HS-5 (cell line): ENCODE measurements at regions not wholly inside any gene's neighbourhood (a gene's known extent, or its start where the extent isn't known, plus 50 kb on each side); places are given as distances from the start of the nearest gene placed in this dataset.
A peak's percentile ranks its signal among the peaks of the same experiment; 100 is the strongest.
"Not testable (repeated sequence)": the region's sequence is repeated elsewhere in the genome, so short reads cannot be mapped to it uniquely, and the experiment has no call there.

Experiments used
- DNase-seq: peaks from one replicate; pipeline ENCODE4 v3.0.0-alpha.2; 2012; ENCODE audit warnings: low read depth

GRCh38 chrX:143935601-143936000 lies 51.7 kb downstream of the UBE2NL start:
- no peak for DNase-seq

- no peak for DNase-seq
Measured at GRCh38 chrX:143940119-143940518, 56.2 kb downstream of the UBE2NL start.

GRCh38 chrX:143945171-143945570 lies 61.3 kb downstream of the UBE2NL start:
- DNase-seq, result no peak

- no peak for DNase-seq
Measured at GRCh38 chrX:143964549-143964948, 80.7 kb downstream of the UBE2NL start.

GRCh38 chrX:143988356-143988755 lies 104.5 kb downstream of the UBE2NL start:
- DNase-seq, result no peak

GRCh38 chrX:143994206-143994605 lies 110.3 kb downstream of the UBE2NL start:
- no peak for DNase-seq

GRCh38 chrX:143998261-143998660 lies 114.4 kb downstream of the UBE2NL start:
- DNase-seq, result no peak

GRCh38 chrX:144006811-144007210 lies 122.9 kb downstream of the UBE2NL start:
- DNase-seq, result peak; percentile 37

GRCh38 chrX:144040793-144041192 lies 156.9 kb downstream of the UBE2NL start:
- no peak for DNase-seq

- DNase-seq, result no peak
Measured at GRCh38 chrX:144042271-144042670, 158.4 kb downstream of the UBE2NL start.

GRCh38 chrX:144075432-144075831 lies 191.6 kb downstream of the UBE2NL start:
- no peak for DNase-seq

GRCh38 chrX:144082237-144082636 lies 198.4 kb downstream of the UBE2NL start:
- DNase-seq, result not testable (repeated sequence)

- not testable (repeated sequence) for DNase-seq
Measured at GRCh38 chrX:144089674-144090073, 205.8 kb downstream of the UBE2NL start.

- DNase-seq, result not testable (repeated sequence)
Measured at GRCh38 chrX:144092116-144092515, 208.2 kb downstream of the UBE2NL start.

- DNase-seq, result not testable (repeated sequence)
Measured at GRCh38 chrX:144119490-144119889, 235.6 kb downstream of the UBE2NL start.

- not testable (repeated sequence) for DNase-seq
Measured at GRCh38 chrX:144121566-144121965, 237.7 kb downstream of the UBE2NL start.

- DNase-seq, result not testable (repeated sequence)
Measured at GRCh38 chrX:144127570-144128169, 243.8 kb downstream of the UBE2NL start.

GRCh38 chrX:144129511-144129910 lies 245.6 kb downstream of the UBE2NL start:
- not testable (repeated sequence) for DNase-seq

GRCh38 chrX:144130507-144130906 lies 246.6 kb downstream of the UBE2NL start:
- DNase-seq, result not testable (repeated sequence)

- not testable (repeated sequence) for DNase-seq
Measured at GRCh38 chrX:144131080-144131479, 247.2 kb downstream of the UBE2NL start.

- not testable (repeated sequence) for DNase-seq
Measured at GRCh38 chrX:144134448-144135119, 250.7 kb downstream of the UBE2NL start.

- not testable (repeated sequence) for DNase-seq
Measured at GRCh38 chrX:144154474-144154873, 270.6 kb downstream of the UBE2NL start.

- not testable (repeated sequence) for DNase-seq
Measured at GRCh38 chrX:144185197-144185596, 301.3 kb downstream of the UBE2NL start.

GRCh38 chrX:144188489-144188888 lies 304.6 kb downstream of the UBE2NL start:
- not testable (repeated sequence) for DNase-seq
